Posterior cingulate gyrus (tissue), 11 donors: ENCODE measurements at regions not wholly inside any gene's neighbourhood (a gene's known extent, or its start where the extent isn't known, plus 50 kb on each side); places are given as distances from the start of the nearest gene placed in this dataset.

Source experiments
- DNase-seq, 10 donors: peaks; one replicate each; pipeline versions ENCODE4 v3.0.0 to v3.0.0-alpha.2; 2020 to 2021; ENCODE audit warnings: mixed read lengths in 3 of 10
- intact Hi-C: fragments of 100-400 bp; cut with DNase I; formaldehyde crosslinking; loops from one replicate; pipeline ENCODE4 v1.15.1; 2023

DNA sequence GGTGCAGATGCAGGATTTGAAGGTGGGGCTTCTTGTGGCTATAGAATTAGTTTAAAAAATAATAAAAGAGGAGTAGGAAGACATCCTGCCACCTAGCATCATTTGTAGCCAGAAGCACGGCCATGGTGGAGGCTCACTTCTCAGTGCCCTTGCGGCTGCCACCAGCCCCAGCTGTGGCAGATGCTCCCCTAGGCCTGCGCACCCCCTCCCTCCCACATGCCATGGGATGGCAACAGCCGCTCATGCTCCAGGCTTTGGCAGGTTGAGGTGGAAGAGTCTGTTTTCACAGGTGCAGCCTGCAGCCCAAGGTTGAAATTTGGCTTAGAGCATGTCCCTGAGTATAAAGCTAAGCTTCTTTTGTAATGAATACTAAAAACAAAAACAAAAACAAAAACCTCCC is 96.4 kb downstream of the GATA6 start:
- intact Hi-C loops, result no loop called here
- DNase-seq, result no peak

DNA sequence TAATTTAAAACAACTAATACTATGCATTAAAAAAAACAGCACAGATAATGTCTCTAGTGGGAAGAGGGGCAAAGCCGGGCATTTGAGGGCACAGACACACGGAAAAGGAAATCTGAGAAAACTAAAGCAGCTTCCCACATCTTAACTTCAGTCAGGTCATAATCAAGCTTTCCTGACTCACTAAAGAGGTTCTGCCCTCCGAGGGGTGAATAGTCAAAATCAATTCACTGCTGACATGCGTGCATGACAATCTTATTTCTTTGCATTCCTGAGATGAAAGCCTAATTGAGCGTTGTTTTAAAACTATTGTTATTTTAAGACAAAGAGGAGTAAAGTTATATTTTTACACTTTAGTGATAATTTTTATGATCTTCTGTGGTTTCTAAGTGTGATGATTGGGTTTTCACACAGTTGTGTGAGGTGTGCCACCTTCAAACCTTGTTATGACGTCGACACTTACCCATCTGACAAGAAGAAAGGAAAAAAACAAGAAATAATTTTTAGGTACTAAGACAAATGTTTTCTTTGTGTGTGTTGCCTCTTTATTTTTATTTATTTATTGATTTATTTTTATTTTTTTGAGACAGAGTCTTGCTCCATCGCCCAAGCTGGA is 90.9 kb downstream of the GATA6 start:
- intact Hi-C loops, result no loop called here
- no peak for DNase-seq

DNA sequence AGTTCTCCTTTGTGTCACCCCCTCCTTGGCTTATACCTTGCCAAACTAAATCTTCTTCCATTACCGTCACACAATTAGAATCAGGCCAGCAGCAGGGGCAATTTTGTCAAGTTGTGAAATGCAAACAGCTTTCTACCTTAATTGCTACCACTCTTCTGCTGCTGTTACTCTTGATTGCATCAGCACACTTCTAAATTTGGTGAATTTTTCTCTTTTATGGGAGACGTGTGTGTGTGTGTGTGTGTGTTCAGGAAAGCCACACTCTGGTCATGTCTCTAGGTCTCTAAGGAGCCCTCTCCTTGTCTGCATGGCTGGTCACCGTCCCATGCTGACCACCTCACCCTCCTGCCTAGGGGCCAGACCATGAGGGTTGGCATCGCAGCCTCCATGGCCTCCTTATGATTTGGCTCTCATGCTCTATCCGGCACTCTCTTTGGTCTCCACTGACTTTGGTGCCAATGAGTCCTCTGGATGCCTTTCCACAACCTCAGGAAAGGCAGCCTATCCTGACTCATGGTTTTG is 87.7 kb downstream of the GATA6 start:
- no peak for DNase-seq
- intact Hi-C loops, result no loop called here

DNA sequence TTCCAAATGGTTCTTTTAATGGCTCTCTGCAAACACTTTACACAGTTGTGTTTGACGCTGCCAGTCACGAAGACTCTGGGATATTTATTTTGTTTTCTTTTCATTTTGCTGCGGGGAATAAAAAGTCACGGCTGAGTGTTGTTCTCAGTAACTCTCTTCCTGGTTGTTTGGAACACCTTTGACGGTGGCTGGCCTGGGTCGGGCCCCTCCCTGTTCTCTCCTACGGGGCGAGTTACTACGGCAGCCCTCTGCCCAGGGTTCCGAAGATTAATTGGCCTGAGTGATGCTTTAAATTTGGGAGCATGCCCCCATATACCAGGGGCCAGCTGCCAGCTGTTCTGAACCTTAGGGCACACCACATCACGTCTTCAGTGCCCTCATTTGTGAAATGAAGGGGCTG is 84.7 kb downstream of the GATA6 start:
- no peak for DNase-seq
- intact Hi-C loops, result no loop called here

DNA sequence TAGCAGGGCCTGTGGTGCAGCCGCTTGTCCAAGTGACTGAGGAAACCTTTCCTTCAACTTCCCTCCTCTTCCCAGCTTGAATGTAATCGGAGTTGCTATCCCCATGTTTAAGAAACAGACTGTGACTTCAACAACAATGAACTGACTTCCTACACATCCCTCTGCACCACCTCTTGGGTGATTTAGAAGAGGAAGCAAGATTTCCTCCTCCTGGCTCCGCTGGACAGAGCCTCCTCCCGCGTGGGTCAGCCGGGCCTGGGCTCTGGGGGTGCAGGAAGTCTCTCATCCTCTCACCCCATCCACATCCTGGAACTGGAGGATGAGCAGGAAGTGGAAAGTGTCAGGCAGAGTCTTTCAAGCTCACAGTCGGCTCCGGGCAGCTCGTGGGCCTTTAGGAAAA is 84.3 kb downstream of the GATA6 start:
- DNase-seq, result no peak
- intact Hi-C loops, result no loop called here

DNA sequence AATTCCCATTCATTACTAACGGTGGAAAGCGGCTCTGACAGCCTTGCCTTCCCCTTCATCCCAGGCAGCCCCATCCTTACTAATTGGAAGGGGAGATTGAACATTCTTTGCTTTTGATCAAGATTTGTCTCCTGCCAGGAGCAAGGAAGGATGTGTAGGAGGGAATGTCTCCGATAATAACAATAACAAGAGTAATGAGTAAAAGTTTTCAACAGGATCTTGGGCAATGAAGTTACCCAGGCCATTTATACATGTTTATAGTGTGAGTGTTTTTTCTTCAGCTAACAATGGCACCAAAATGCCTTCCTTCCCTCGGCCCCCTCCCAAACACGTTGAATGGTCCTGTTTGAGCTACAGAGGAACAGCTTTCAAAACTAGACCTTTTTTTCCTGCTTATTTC is 83.8 kb downstream of the GATA6 start:
- intact Hi-C loops, result no loop called here
- no peak for DNase-seq
